ENCODE measurements at regions not wholly inside any gene's neighbourhood (a gene's known extent, or its start where the extent isn't known, plus 50 kb on each side); places are given as distances from the start of the nearest gene placed in this dataset.

DNA sequence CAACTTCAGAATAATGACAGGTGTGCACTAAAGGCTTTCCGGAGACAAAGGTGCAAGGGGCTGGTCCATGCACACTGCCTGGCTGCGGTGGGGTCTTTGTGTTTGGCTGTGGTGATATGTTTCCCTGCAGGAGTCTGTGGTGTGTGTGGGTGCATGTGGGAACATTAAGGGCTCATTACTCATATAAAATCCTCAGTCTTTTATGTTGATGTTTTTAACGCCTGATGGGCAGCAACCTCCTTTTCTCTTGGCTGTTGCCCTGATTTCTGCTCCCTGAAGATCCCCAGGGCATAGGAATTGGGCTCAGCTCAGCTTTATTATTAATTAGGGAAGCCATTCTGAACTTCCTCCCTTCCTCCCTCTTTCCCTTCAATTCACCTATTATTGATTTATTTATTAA lies 67.6 kb upstream of the SPAG17 start:
- Histone ChIP-seq H4K20me1 (ENCODE audit: insufficient read depth, low read length) (no peaks in the 10 kb centered on the region), H3K56ac (ENCODE audit: extremely low read depth, insufficient read depth, low read length) (no peak overlapping the region)
- dilution Hi-C loops (cut with HindIII; ENCODE audit: low sequenced_read_pairs, unreplicated experiment): no loop called here

More for the DNA sequence above, 67.6 kb upstream of the SPAG17 start:
- Histone ChIP-seq H3K14ac (replicated peaks; ENCODE audit: low read depth, low read length) (no peak overlapping the region), H3K79me1 (ENCODE audit: low read depth in 1 of 2, low read length in 2 of 2) (no peaks in the 10 kb centered on the region), H4K5ac (ENCODE audit: low read depth, low read length) (no peak overlapping the region), H3K27ac (ENCODE audit: insufficient read depth, low read length) (no peak overlapping the region), H2AK5ac (ENCODE audit: low read depth, low read length) (no peak overlapping the region), H3K9ac (ENCODE audit: low read depth, low read length) (no peak overlapping the region), H2BK15ac (ENCODE audit: low read depth, low read length) (no peak overlapping the region), H3K4me3 (ENCODE audit: insufficient read depth, low read depth, low read length) (no peak overlapping the region), H3K18ac (ENCODE audit: low read depth, low read length) (no peak overlapping the region), H2BK20ac (ENCODE audit: low read depth, low read length) (no peak overlapping the region), H3K4ac (ENCODE audit: low read depth, low read length) (no peak overlapping the region), H2AFZ (replicated peaks; ENCODE audit: low read length, poor library complexity) (no peak overlapping the region), H2BK120ac (ENCODE audit: low read depth, low read length) (no peak overlapping the region), H3K23ac (ENCODE audit: low read depth, low read length) (no peak overlapping the region), H2BK5ac (ENCODE audit: low read depth, low read length, poor library complexity, severe bottlenecking) (no peak overlapping the region), H4K91ac (ENCODE audit: insufficient read depth, low read depth, low read length) (no peak overlapping the region), H3K9me1 (ENCODE audit: insufficient read depth, low read length) (no peaks in the 10 kb centered on the region), H3K36me3 (ENCODE audit: control insufficient read depth, insufficient read depth, low read length) (no peaks in the 10 kb centered on the region), H3K4me2 (ENCODE audit: low read depth, low read length) (no peak overlapping the region), H4K8ac (ENCODE audit: low read depth in 2 of 2, low read length in 2 of 2) (no peak overlapping the region), H2AK9ac (replicated peaks; ENCODE audit: low read depth, low read length, poor library complexity) (no peak overlapping the region), H3K27me3 (ENCODE audit: control insufficient read depth, insufficient read depth, low read length) (peaks cover 2% of the 10 kb centered on the region; the same call in 1 of the 2 replicates), H3K4me1 (ENCODE audit: control insufficient read depth, insufficient read depth, low read length) (no peaks in the 10 kb centered on the region), H3K9me3 (ENCODE audit: control insufficient read depth, insufficient read depth, low read length) (no peaks in the 10 kb centered on the region)
- ChIA-PET POLR2A (ENCODE audit: unreplicated experiment) (no interaction called here), CTCF (no interaction called here)
- intact Hi-C loops (cut with micrococcal nuclease): no loop called here
- no CpG with 5 or more reads among the region's 3 CpGs for WGBS, 2 experiments (ENCODE audit: extremely low coverage in 2 of 2, insufficient read length in 1 of 2)
- ATAC-seq (ENCODE audit: low read depth) (no peak), DNase-seq (no peak)
- TF ChIP-seq SMC3 (IDR thresholded peaks at IDR 0.05; ENCODE audit: low read depth, low read length) (no peak), CHD1 (IDR thresholded peaks at IDR 0.05; ENCODE audit: low read depth, low read length) (no peak), RAD21 (IDR thresholded peaks at IDR 0.05; ENCODE audit: low read length) (no peak), MAZ (IDR thresholded peaks at IDR 0.05; ENCODE audit: borderline replicate concordance, low read depth, low read length) (no peak), FOS (IDR thresholded peaks at IDR 0.05; ENCODE audit: low read depth, low read length) (no peak), MAFK (IDR thresholded peaks at IDR 0.05; ENCODE audit: low read depth, low read length) (no peak), MXI1 (IDR thresholded peaks at IDR 0.05; ENCODE audit: borderline replicate concordance, low read depth, low read length) (no peak), RCOR1 (IDR thresholded peaks at IDR 0.05; ENCODE audit: insufficient replicate concordance, low read length) (no peak), NFE2L2 (IDR thresholded peaks at IDR 0.05; ENCODE audit: low read depth, low read length) (no peak), POLR2A (IDR thresholded peaks at IDR 0.05; ENCODE audit: low read depth, low read length) (no peak), RFX5 (IDR thresholded peaks at IDR 0.05; ENCODE audit: low read depth, low read length) (no peak), BHLHE40 (IDR thresholded peaks at IDR 0.05; ENCODE audit: low read depth, low read length) (no peak), CEBPB (IDR thresholded peaks at IDR 0.05; ENCODE audit: low read depth, low read length) (no peak)
- TF ChIP-seq, protein P1, sequence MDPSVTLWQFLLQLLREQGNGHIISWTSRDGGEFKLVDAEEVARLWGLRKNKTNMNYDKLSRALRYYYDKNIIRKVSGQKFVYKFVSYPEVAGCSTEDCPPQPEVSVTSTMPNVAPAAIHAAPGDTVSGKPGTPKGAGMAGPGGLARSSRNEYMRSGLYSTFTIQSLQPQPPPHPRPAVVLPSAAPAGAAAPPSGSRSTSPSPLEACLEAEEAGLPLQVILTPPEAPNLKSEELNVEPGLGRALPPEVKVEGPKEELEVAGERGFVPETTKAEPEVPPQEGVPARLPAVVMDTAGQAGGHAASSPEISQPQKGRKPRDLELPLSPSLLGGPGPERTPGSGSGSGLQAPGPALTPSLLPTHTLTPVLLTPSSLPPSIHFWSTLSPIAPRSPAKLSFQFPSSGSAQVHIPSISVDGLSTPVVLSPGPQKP (IDR thresholded peaks at IDR 0.05; ENCODE audit: borderline replicate concordance, low read depth, low read length): no peak
- TF ChIP-seq, protein P2, sequence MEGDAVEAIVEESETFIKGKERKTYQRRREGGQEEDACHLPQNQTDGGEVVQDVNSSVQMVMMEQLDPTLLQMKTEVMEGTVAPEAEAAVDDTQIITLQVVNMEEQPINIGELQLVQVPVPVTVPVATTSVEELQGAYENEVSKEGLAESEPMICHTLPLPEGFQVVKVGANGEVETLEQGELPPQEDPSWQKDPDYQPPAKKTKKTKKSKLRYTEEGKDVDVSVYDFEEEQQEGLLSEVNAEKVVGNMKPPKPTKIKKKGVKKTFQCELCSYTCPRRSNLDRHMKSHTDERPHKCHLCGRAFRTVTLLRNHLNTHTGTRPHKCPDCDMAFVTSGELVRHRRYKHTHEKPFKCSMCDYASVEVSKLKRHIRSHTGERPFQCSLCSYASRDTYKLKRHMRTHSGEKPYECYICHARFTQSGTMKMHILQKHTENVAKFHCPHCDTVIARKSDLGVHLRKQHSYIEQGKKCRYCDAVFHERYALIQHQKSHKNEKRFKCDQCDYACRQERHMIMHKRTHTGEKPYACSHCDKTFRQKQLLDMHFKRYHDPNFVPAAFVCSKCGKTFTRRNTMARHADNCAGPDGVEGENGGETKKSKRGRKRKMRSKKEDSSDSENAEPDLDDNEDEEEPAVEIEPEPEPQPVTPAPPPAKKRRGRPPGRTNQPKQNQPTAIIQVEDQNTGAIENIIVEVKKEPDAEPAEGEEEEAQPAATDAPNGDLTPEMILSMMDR (conservative IDR thresholded peaks at IDR 0.05; ENCODE audit: low read depth, low read length): no peak
- TF ChIP-seq, protein P3, sequence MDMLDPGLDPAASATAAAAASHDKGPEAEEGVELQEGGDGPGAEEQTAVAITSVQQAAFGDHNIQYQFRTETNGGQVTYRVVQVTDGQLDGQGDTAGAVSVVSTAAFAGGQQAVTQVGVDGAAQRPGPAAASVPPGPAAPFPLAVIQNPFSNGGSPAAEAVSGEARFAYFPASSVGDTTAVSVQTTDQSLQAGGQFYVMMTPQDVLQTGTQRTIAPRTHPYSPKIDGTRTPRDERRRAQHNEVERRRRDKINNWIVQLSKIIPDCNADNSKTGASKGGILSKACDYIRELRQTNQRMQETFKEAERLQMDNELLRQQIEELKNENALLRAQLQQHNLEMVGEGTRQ (IDR thresholded peaks at IDR 0.05; ENCODE audit: low read depth, low read length): no peak
- no TSS peak for BruUV-seq (replicated peaks)
- in situ Hi-C loops (cut with MboI; ENCODE audit: low sequenced_read_pairs): no loop called here
